ENCODE measurements at regions not wholly inside any gene's neighbourhood (a gene's known extent, or its start where the extent isn't known, plus 50 kb on each side); places are given as distances from the start of the nearest gene placed in this dataset.

GRCh38 chrX:6856471-6856870 is 291.0 kb upstream of the STS start:
- TF ChIP-seq GATA2 (IDR thresholded peaks at IDR 0.05; ENCODE audit: low read depth, low read length) (no peak), GATA3 (IDR thresholded peaks at IDR 0.05; ENCODE audit: low read depth, low read length) (no peak)
